HG02610 (cell line): ENCODE measurements at regions not wholly inside any gene's neighbourhood (a gene's known extent, or its start where the extent isn't known, plus 50 kb on each side); places are given as distances from the start of the nearest gene placed in this dataset.
"Not testable (repeated sequence)": the region's sequence is repeated elsewhere in the genome, so short reads cannot be mapped to it uniquely, and the experiment has no call there.

Experiments
- ATAC-seq: cut with Tn5 transposase; IDR thresholded peaks from one replicate; pipeline ENCODE4 v1.9.1; 2021; ENCODE audit warnings: mild to moderate bottlenecking, moderate library complexity; ENCODE audit not compliant: unreplicated experiment

DNA sequence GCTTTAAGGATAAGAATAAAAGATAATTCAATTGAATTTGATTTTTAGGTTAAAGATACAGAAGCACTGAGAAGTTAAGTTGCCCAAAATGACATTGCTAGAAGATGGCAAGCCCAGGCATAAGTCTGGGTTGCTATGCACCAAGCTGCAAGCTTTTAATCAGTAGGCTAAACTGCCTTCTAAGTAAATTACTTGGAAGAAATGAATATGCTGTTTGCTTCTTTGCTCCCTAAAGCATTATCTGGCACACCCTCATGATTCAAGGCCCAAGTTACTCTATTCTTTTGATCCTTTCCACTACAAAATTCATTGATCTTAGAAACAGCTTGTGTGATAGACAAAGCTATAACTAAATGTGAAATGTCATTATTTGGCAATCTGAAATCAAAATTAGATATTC lies 1991.1 kb downstream of the ARAP2 start:
- no peak for ATAC-seq

DNA sequence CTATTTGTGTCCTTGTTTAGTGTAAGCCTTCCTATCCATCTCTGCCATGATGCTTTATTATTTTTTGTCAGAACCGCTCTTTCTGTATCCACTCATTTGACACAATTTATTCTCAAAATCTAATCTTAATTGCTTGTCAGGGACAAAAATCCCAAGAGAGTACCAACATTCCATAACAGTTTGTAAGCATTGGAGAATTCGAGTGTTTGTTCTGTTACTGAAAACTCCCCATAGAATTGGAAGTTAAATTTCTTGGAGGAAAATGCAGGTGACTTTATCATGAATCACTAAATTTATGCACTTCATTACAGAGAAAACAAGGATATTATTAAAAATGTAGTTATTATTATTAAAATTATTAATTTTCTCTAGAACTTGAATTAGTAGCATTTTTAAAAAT lies 1986.1 kb downstream of the ARAP2 start:
- no peak for ATAC-seq

DNA sequence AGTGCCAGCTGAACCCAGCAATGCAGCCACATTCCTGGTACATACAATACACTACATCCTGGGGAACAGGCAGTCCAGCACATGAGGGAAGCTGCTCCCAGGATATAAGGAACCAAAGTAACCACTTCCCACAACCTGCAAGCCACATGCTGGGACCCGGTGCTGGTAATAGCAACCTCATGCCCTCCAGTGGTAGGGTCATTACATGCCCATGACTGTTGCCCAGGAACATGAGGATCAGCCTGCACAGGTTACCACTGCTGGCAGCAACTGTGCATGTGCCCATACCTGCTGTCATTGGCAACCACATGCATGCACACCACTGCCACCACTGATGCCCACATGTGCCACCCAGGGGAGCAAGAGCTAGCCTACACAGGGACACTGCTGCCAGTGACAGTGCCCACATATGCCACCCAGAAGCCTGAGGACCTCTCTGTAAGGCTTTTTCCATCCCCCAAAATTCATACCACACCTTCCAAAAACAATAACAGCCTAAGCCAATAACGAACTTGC lies 1982.5 kb downstream of the ARAP2 start:
- ATAC-seq, result no peak

DNA sequence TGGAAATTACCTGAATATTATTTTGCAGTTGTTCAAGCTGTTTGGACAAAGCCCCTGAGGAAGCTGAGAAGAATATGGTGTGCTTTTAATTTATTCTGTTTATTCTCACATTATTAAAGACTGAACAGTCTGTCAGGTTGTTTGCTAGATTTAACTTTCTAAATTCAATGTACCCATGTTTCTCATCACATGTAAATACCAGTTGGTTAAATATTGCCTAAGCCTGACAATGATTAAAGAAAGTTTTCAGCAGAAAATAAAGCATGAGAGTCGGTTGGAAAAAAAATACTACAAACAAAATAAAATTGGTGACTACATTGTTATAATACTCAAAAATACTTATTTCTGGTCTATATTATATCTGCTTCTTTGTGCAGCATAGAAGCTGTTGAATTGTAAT lies 1974.7 kb downstream of the ARAP2 start:
- ATAC-seq, result no peak

DNA sequence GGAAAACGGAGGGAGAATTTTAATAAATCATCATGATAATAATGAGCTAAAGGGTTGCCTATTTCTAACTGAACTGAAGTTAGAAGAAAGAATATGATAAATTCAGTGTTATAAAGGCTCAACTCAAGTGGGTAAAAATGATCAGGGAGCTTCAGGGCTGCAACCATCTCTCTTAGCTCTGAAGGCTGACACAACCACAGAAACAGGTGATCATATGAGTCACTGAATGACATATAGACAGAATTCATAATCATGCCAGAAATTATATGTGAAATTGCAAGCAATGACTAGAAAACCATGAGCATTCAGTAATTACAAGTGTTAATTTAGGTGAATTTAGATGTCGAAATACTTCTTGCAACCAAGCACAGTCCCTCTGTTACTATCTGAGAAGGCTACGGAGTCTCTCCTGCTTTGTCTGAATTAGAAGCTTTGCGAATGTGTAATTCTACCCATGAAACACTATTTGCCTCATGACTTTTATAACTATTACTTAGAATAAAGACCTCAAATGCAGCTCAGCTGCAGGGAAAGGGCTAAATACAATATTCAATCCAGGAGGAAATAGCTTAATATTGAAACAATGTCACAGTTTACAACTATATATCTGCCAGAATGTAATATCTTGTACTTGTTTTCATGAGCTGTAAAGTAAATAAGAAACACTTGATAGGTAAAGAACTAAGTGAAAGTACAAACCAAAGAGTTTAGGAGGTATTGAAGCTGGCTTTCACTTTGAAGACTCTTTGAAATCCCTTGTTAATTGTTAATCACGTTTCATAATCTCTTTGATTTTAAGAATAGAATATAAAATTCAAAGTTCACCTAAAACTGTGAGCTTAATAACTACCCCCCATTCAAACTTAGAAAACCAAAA lies 1972.6 kb downstream of the ARAP2 start:
- no peak for ATAC-seq

DNA sequence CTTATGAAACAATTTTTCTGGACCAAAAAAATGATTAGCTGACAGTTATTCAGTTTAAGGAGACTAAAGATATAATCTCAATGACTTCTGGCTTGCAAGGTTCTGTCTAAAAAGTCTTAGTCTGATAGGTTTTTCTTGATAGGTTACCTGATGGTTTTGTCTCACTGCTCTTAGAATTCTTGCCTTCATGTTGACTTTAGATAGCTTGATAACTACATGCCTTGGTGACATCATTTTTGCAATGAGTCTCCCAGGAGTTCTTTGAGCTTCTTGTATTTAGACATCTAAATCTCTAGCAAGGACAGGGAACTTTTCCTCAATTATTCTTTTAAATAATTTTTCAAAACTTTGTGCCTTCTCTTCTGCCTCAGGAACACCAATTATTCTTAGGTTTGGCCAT lies 1965.3 kb downstream of the ARAP2 start:
- ATAC-seq, result no peak

DNA sequence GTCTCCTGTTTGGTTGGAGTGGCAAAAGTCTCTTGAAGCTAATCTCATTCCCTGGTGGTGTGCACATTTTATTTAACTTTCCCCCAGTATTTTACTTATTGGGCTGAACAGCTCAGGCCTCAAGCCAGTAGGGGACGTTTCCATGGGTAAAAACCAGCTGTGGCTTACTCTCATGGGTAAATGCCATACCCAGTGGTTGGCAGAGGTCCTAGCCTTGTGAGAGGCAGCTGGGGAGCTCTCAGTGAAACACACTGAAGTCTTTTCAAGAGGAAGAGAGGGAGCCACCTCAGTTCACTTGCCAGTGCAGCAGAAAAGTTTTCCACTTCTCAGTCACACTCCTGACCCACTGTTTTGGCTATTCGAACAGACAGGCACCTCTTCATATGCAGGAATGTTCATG lies 1964.2 kb downstream of the ARAP2 start:
- ATAC-seq, result no peak

DNA sequence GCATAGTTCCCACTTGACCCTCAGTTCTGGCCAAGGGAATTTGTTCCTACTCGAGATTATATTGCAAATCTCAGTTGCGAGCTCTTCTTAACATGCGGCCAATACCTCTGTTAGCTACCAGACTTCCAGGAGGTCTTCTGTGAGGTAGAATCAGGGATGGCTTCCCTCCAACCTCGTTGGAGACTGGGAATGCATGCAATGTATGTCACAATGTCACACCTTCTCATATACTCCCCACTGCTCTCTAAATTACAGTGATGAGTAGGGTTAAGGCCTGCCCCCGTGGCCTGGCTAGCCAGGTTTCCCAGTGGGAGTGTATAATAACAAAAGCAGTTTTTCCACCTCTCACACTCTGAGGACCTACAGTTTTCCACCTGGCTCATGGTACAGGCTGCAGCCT lies 1962.5 kb downstream of the ARAP2 start:
- ATAC-seq, result no peak

DNA sequence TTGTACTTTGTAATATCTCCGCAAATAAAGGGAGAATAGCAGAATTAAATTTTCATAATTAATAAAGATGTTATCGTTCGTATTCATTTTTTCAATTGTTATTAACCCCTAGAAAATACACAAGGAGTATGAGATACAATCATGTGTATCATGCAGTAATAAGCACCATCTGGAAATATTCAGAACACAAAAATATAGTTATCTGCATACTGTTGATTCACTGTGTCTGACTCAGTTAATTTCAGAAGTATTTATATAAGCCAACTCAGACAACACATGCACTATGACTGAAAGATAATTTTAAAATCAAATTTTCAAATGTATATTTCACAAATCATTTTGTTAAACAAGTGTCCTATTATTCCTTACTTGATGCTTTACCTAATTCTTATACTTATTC lies 1954.8 kb downstream of the ARAP2 start:
- no peak for ATAC-seq

DNA sequence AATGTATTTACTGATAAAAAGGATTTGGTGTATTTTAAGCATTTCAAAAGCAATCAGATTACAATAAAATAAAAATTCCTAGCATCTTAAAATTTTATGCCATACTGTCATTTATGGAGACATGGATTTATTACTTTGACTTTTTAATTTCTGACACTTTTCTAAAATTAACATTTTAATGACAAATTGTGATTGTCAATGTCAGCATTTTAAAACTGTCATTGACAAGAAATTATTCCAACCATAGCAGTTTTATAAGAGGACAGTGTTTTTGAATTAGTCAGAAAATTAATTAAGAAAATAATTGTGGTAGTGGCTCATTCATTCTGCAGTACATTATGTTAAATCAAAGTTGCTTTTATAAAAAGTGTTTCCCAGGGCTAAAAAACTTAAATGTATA lies 1954.4 kb downstream of the ARAP2 start:
- ATAC-seq, result no peak

DNA sequence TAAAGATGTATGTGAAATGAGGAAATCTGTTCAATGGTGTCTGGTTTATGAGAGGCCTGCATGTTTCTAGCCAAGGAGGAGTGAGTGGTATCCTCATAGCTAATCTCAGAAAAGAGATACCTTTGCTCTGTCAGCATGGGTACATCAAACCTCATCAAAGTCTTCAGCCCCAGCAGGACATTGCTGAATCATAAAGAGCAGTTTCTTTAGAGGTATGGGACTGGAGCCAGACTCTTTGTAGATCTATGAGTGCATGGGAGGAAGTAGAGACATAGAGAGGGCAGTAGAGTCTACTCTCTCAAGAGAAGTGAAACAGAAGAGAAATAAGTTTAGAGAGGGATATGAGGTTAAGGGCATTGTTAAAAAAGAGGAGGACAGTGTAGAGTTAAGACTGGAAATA lies 1950.9 kb downstream of the ARAP2 start:
- no peak for ATAC-seq

DNA sequence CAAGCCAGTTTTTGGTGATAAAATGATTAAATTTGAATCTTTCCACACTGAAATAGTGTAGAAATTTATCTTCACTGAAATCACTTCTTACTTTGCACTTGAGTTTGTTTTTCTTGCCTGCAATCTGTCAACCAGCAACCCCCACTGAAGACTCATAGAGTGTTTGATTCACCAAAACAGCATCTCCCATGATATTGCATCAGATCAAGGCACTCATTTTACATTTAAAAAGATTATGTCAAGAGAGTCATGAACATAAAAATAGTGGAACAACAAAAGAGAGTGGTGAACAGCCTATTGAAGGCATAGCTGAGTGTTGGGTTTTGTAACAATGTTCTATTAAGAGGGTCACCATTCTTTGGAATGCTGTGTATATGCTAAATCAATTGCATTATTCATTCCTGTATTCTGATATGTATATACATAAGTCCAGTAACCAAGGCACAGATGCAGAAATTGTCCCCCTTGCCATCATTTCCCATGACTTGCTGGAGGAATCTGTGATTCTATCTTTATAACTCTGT lies 1934.9 kb downstream of the ARAP2 start:
- no peak for ATAC-seq

DNA sequence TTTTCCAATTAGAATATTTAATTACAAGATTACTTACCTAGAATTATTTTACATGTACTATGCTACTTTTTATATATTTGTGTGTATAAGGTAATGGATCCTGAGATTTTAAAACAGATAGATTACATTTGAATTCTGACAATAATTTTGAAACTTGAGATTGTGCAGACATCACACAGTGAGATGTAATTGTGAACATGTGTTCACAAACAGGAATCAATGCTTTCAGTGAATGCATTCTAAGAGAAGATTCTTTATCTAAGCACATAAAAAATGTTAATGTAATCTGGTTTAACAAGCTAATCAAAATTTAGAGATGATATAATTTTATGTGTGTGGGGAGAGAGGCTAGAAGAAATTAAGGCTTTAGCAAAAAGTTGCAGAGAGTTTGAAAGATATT lies 1925.5 kb downstream of the ARAP2 start:
- ATAC-seq, result no peak

DNA sequence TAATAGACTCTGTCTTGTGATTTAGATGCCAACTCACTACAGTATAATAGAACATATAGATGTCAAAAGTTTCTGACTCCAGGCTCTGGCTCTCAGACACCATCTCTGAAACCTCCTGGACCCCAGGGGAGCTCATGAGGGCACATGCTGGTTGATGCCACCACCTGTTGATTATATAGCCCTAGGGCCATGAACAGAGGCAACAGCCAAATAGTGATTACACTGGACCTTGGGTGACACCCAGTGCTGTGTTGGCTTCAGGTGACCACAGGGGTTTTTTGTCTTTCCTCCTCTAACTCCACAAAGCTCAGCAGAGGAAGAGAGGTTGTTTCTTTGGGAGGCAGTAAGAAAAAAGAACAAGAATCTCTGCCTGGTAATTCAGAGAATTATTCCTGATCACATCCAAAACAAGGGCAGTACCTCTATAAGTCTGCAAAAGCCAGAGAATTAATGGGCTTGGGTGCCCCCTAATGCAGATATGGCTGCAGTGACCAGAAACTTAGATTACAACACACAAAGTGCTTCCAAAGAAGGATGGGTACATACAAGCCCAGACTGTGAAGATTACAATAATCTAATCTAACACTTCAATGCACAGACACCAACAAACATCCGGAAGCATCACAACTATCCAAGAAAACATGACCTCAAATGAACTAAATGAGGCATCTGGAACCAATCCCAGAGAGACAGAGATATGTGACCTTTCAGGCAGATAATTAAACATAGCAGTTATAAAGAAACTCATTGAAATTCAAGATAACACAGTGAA lies 1920.6 kb downstream of the ARAP2 start:
- ATAC-seq, result no peak

DNA sequence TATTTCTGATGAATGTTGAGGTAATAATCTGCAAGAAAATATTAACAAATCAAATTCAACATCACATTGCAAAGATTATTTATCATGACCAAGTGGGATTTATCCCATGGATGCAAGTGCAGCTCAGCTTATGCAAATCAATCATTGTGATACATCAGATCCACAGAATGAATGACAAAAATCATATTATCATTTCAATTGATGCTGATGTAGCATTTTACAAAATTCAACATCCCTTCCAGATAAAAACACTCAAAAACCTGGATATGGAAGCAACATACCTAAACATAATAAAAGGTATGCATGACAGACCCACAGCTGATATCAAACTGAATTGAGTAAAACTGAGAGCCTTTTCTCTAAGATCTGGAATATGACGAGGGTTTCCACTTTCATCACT lies 1915.4 kb downstream of the ARAP2 start:
- no peak for ATAC-seq

DNA sequence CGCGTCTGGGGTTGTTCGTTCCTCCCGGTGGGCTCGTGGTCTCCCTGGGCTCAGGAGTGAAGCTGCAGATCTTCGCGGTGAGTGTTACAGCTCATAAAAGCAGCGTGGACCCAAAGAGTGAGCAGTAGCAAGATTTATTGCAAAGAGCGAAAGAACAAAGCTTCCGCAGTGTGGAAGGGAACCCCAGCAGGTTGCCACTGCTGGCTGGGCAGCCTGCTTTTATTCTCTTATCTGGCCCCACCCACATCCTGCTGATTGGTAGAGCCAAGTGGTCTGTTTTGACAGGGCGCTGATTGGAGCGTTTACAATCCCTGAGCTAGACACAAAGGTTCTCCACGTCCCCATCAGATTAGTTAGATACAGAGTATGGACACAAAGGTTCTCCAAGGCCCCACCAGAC lies 1909.2 kb downstream of the ARAP2 start:
- not testable (repeated sequence) for ATAC-seq

DNA sequence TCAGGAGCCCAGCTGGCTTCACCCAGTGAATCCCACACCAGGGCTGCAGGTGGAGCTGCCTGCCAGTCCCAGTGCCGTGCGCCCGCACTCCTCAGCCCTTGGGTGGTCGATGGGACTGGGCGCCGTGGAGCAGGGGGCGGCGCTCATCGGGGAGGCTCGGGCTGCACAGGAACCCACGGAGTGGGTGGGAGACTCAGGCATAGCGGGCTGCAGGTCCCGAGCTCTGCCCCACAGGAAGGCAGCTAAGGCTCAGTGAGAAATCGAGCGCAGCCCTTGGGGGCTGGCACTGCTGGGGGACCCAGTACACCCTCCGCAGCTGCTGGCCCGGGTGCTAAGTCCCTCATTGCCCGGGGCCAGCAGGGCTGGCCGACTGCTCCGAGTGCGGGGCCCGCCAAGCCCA lies 1908.8 kb downstream of the ARAP2 start:
- ATAC-seq, result not testable (repeated sequence)

DNA sequence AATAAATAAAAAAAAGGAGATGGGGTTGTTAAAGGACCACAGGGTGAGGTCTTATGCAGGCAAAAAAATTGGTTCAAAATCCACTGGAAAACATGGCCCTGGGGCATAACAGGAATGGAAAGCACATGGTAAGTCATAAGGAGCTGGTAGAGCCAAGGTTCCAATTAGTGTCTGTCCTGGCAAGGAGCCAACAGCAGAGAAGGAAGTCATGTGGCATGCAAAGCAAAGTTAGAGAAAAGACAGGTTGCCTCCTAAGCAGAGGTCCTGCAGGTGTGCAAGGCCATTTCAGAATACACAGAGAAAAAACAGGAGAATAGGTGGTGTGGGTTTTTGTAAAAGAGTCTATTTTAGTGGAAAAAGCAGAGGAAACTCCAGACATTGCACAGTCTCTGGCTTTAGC lies 1881.7 kb downstream of the ARAP2 start:
- no peak for ATAC-seq

DNA sequence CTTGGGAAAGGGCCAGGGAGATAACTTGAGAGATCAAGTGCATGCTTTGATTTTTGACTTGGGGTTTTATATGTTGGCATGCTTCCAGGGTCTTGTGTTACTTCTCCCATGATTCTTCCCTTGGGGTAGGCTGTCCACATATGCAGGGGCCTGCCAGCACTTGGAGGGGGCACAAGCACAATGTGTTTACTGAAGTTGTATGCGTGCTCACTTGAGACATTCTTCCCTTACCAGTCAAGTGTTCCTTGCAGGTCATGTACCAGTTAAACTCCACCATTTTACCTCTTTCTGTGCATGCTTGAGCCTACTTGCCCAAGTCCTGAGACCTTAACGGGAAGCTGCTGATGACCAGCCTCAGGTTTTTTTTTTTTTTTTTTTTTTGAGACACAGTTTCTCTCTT lies 1880.5 kb downstream of the ARAP2 start:
- ATAC-seq, result no peak

DNA sequence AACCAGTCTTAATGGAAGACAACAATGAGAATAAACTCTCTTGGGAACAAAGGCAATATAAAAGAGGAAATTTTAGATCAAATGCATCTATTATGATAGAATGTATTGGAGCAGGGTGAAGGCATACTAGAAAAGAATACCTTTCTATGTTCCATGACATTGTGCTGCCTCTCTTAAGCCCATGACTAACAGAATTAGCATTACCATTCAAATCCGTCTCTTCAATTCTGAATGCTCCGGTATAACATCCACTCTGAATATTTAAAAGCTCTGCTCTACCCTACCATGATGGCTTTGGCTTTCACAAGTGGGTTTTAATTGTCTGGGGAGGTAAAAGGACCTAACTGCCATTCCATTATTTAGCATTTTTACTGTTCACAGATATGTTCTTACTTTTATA lies 1878.4 kb downstream of the ARAP2 start:
- ATAC-seq, result no peak

DNA sequence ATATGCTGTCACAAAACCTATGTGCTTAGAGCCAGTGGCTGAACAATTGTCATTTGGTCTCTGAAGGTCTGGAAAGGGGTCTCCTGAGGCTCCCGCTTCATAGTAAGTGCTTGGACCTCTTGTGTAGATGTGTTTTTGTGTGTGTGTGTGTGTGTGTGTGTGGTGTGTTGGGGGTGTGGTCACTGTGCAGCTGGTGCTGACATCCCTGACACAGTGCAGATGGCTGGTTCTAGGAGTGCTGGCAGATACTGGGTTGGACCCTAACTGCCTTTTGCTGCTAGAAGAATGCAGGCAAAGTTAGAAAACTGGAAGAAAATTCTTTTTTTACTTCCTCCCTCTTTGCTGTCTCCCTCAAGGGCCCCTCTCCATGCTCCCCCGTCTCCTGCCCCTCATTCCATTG lies 1872.6 kb downstream of the ARAP2 start:
- no peak for ATAC-seq

DNA sequence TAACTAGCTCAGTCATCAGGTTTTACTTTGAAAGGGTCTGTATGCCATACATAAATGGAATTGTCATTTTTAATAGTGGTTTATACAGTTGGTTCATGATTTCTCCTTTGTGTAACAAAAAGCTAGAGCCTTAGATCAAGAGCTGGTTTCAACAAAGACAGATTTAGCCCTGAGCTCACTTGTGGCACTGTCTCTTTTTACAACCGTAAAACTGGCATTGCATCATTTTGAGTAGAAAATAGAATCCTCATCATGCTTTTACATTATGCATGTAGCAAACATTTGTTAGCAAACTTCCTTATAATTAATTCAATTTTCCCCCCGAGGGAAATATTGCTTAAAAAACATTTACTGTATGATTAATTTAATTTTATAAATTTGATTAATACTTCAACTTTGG lies 1871.5 kb downstream of the ARAP2 start:
- no peak for ATAC-seq
